ENCODE measurements at regions not wholly inside any gene's neighbourhood (a gene's known extent, or its start where the extent isn't known, plus 50 kb on each side); places are given as distances from the start of the nearest gene placed in this dataset.

- CTCF ChIA-PET = interaction anchor here (1.1 kb wide), 1 partner anchor 11 kb away, joined by 4 read pairs; no protein-coding TSS in a partner anchor
- H4K20me1 ChIP-seq (replicated peaks; ENCODE audit: control insufficient read depth, extremely low read depth, insufficient read depth, low read length) = no peaks in the 10 kb centered on the region
Measured at GRCh38 chr6:105967917-105968602, 118.1 kb upstream of the PRDM1 start.

More at GRCh38 chr6:105967917-105968602, 118.1 kb upstream of the PRDM1 start:
- H3K79me2 ChIP-seq (ENCODE audit: control insufficient read depth, insufficient read depth, low read length) = no peaks in the 10 kb centered on the region
- TF ChIP-seq POLR2AphosphoS5 (IDR thresholded peaks at IDR 0.05; ENCODE audit: insufficient read depth, low read depth, low read length) (no peak), POLR2A (IDR thresholded peaks at IDR 0.05; ENCODE audit: low read depth, low read length) (no peak), GATA2 (IDR thresholded peaks at IDR 0.05; ENCODE audit: insufficient read depth, insufficient read length, low read depth, low read length) (no peak), FOS (IDR thresholded peaks at IDR 0.05; ENCODE audit: borderline replicate concordance, insufficient read depth, low read length) (no peak), MAX (IDR thresholded peaks at IDR 0.05; ENCODE audit: insufficient read depth, insufficient read length) (no peak), EZH2 (IDR thresholded peaks at IDR 0.05; ENCODE audit: borderline replicate concordance, low read depth, low read length, severe bottlenecking) (no peak)
- TF ChIP-seq, protein P1, sequence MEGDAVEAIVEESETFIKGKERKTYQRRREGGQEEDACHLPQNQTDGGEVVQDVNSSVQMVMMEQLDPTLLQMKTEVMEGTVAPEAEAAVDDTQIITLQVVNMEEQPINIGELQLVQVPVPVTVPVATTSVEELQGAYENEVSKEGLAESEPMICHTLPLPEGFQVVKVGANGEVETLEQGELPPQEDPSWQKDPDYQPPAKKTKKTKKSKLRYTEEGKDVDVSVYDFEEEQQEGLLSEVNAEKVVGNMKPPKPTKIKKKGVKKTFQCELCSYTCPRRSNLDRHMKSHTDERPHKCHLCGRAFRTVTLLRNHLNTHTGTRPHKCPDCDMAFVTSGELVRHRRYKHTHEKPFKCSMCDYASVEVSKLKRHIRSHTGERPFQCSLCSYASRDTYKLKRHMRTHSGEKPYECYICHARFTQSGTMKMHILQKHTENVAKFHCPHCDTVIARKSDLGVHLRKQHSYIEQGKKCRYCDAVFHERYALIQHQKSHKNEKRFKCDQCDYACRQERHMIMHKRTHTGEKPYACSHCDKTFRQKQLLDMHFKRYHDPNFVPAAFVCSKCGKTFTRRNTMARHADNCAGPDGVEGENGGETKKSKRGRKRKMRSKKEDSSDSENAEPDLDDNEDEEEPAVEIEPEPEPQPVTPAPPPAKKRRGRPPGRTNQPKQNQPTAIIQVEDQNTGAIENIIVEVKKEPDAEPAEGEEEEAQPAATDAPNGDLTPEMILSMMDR (IDR thresholded peaks at IDR 0.05; ENCODE audit: extremely low read depth in 1 of 2, insufficient read depth in 1 of 2, low read depth in 1 of 2, low read length in 2 of 2) = no peak
- no peaks in the 10 kb centered on the region for H3K36me3 ChIP-seq (ENCODE audit: control insufficient read depth in 2 of 2, extremely low read depth in 1 of 2, insufficient read depth in 2 of 2, low read length in 2 of 2)
- BruUV-seq (replicated peaks) = no TSS peak
- H3K4me2 ChIP-seq (ENCODE audit: insufficient read depth, low read length) = no peak overlapping the region
- dilution Hi-C loops (cut with MboI; ENCODE audit: extremely low pct_ligation_motif_present, low sequenced_read_pairs) (no loop called here), intact Hi-C loops (cut with micrococcal nuclease) (no loop called here)
- H3K9me3 ChIP-seq (replicated peaks; ENCODE audit: control insufficient read depth, insufficient read depth, low read length) = no peaks in the 10 kb centered on the region
- no peak for FAIRE-seq
- H3K27ac ChIP-seq (ENCODE audit: insufficient read depth, low read depth, low read length) = no peak overlapping the region
- POLR2A ChIA-PET = no interaction called here
- DNase-seq (ENCODE audit: low read depth, low spot score) = no peak
- no peak overlapping the region for H3K9ac ChIP-seq (replicated peaks; ENCODE audit: extremely low read depth, insufficient read depth, low read length)
- H3K4me1 ChIP-seq (ENCODE audit: control insufficient read depth, extremely low read depth, insufficient read depth, low read length) = no peaks in the 10 kb centered on the region
- no peak overlapping the region for H2AFZ ChIP-seq (ENCODE audit: low read depth, low read length)
- H3K4me3 ChIP-seq (replicated peaks in 1 of 3; ENCODE audit: insufficient read depth in 1 of 3, low read depth in 1 of 3, low read length in 3 of 3) = no peak overlapping the region
- no peaks in the 10 kb centered on the region for H3K27me3 ChIP-seq (ENCODE audit: control insufficient read depth in 2 of 2, insufficient read depth in 2 of 2, low read length in 2 of 2)
- no peaks in the 10 kb centered on the region for H3K9me1 ChIP-seq (replicated peaks; ENCODE audit: control insufficient read depth, extremely low read depth, insufficient read depth, low read length)
